Thoracic aorta (tissue), 2 donors: ENCODE measurements at regions not wholly inside any gene's neighbourhood (a gene's known extent, or its start where the extent isn't known, plus 50 kb on each side); places are given as distances from the start of the nearest gene placed in this dataset.

Source experiments
- ATAC-seq: fragments of 150-250 bp; one replicate; pipeline ENCODE4 v1.8.0; 2017; ENCODE audit warnings: low read depth; ENCODE audit not compliant: insufficient number of reproducible peaks, low FRiP score
- DNase-seq: peaks from one replicate; pipeline ENCODE4 v3.0.0-alpha.2; 2020; ENCODE audit warnings: low spot score
- H3K27ac ChIP-seq, 2 donors: fragments of 200-600 bp; sonication (generic); 1 replicate in 1 of 2; 2 replicates in 1 of 2; pipeline ENCODE4 v1.5.1; 2016; ENCODE audit warnings: mild to moderate bottlenecking in 2 of 2, moderate library complexity in 2 of 2
- H3K27me3 ChIP-seq: fragments of 200-600 bp; sonication (generic); replicated peaks from 2 replicates; pipeline ENCODE4 v1.6.0; 2016; ENCODE audit warnings: mild to moderate bottlenecking; ENCODE audit not compliant: insufficient read depth
- H3K36me3 ChIP-seq: fragments of 200-600 bp; sonication (generic); one replicate; pipeline ENCODE4 v1.5.1; 2016
- H3K4me1 ChIP-seq, 2 donors: fragments of 200-600 bp; sonication (generic); 1 replicate in 1 of 2; 2 replicates in 1 of 2; pipeline versions ENCODE4 v1.5.1 to v1.6.0; 2016; ENCODE audit warnings: low read depth in 2 of 2, mild to moderate bottlenecking in 1 of 2; ENCODE audit not compliant: control insufficient read depth in 1 of 2
- H3K4me3 ChIP-seq: fragments of 200-600 bp; sonication (generic); 2 replicates; pipeline ENCODE4 v1.5.1; 2016; ENCODE audit warnings: mild to moderate bottlenecking
- H3K9me3 ChIP-seq: fragments of 200-600 bp; sonication (generic); 2 replicates; pipeline ENCODE4 v1.5.1; 2016
- TF ChIP-seq, protein P1 (sequence below): fragments of 200-600 bp; sonication (generic); IDR thresholded peaks from one replicate; pipeline ENCODE4 v1.5.1; 2019; ENCODE audit warnings: antibody characterized with exemption

DNA sequence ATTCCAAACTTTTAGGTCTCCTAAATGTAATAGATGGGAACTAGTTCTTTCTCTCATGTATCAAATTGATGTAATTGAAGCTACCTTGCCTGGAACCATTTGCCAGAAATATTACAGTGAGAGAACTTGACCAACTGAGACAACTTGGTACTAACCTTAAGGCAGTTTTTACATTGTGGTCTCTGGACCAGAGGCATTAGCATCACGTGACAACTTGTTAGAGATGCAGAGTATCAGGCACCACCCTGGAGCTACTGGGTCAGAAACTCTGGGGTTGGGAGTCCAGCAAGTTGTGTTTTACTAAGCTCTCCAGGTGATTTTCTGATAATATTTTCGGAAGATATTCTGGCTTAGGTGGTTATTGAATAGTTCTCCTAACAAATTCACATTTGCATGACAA is 982.1 kb upstream of the SLC35B3 start:
- DNase-seq (no peak), ATAC-seq (no peak)
- TF ChIP-seq, protein P1, sequence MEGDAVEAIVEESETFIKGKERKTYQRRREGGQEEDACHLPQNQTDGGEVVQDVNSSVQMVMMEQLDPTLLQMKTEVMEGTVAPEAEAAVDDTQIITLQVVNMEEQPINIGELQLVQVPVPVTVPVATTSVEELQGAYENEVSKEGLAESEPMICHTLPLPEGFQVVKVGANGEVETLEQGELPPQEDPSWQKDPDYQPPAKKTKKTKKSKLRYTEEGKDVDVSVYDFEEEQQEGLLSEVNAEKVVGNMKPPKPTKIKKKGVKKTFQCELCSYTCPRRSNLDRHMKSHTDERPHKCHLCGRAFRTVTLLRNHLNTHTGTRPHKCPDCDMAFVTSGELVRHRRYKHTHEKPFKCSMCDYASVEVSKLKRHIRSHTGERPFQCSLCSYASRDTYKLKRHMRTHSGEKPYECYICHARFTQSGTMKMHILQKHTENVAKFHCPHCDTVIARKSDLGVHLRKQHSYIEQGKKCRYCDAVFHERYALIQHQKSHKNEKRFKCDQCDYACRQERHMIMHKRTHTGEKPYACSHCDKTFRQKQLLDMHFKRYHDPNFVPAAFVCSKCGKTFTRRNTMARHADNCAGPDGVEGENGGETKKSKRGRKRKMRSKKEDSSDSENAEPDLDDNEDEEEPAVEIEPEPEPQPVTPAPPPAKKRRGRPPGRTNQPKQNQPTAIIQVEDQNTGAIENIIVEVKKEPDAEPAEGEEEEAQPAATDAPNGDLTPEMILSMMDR = no peak
- H3K4me1 ChIP-seq = no peaks in the 10 kb centered on the region
- H3K4me3 ChIP-seq = no peak overlapping the region
- no peak overlapping the region for H3K27ac ChIP-seq
- H3K27me3 ChIP-seq = no peaks in the 10 kb centered on the region
- H3K9me3 ChIP-seq = no peaks in the 10 kb centered on the region
- no peaks in the 10 kb centered on the region for H3K36me3 ChIP-seq

DNA sequence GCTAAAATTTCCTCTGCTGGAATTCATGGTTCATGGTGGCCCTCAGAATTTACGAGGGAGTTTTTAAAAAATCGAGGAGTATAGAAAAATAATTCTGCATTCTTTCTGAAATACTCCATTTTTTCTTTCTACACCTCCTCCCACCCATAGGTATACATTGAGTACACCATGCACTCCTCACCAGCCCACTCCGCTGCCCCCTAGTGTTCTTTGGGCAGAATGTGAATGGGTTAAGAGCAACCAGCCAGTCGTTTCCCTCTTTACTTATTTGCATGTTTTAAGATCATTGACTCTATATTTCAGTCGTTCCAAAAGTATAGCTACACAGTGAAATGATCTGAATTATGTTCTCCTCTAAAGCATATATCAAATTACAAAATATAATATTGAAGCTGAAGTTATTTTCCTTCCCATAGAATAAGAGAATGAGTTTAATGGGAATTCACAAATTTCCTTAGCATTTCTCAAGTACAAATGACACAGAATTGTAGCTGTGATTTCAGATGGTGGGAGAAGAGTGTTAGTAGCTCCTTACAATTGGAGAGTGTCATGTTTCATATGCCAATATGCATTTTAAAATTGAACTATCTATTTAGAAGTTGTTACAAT is 977.7 kb upstream of the SLC35B3 start:
- no peak overlapping the region for H3K27ac ChIP-seq
- no peak for ATAC-seq

DNA sequence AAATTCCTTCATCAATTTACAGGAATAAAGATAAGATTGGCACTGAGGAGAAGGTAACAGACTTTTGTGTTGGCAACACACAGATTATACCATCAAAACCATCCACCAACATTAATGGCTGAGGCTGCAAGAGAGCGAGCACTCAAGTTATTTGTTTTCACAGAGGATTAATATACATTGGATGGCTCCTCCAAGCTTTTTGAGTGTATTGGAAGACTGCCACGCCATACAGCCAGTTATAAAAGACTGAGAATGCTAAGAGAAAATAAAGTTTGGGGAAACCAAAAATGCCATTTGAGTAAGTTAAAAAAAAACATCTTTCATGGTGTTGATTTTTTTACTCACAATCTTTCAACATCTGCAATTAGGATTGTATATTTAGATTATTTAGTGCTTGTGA is 973.8 kb upstream of the SLC35B3 start:
- Histone ChIP-seq H3K36me3 (no peaks in the 10 kb centered on the region), H3K27ac (no peak overlapping the region)
- no peak for ATAC-seq

More for the DNA sequence above, 977.7 kb upstream of the SLC35B3 start:
- TF ChIP-seq, protein P1 = no peak
- Histone ChIP-seq H3K36me3 (no peaks in the 10 kb centered on the region), H3K4me1 (no peaks in the 10 kb centered on the region), H3K9me3 (no peaks in the 10 kb centered on the region), H3K4me3 (no peak overlapping the region), H3K27me3 (no peaks in the 10 kb centered on the region)
- no peak for DNase-seq

DNA sequence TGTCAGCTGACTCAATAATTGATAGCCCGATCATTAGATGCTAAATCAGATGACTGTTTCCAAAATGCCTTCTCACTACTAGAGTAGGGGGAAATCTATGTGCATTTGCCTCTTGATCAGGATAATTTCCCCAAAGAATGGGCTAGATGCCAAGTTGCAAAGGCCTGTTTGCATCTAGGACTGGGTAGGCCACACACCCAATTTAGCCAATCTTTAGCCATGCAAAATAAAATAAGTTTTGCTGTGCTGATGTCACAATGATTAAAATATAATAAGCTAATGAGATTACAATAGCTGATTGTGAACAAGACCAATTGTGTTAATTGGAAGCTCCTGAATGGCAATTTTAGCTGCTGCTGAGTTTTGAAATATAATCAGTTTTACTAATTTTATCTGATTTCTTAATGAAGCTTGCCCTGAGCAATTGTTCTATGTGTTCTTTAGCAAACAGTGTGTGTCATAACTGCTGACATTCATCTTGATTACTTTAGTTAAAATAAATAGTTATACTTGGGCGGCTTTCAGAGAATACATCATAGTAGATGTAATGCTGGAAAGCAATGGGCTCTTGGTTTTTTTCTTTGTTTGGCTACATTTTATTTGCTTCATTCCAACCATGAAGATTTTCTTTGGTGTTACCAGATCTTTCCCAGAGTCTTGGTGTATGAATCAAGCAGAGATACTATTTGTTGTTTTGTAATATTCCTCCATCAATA is 973.2 kb upstream of the SLC35B3 start:
- no peak for ATAC-seq
- TF ChIP-seq, protein P1 = no peak
- no peak for DNase-seq

More for the DNA sequence above, 973.8 kb upstream of the SLC35B3 start:
- H3K4me1 ChIP-seq = no peaks in the 10 kb centered on the region
- H3K27me3 ChIP-seq = no peaks in the 10 kb centered on the region
- no peak for DNase-seq
- no peak overlapping the region for H3K4me3 ChIP-seq
- H3K9me3 ChIP-seq = no peaks in the 10 kb centered on the region
- TF ChIP-seq, protein P1 = no peak

DNA sequence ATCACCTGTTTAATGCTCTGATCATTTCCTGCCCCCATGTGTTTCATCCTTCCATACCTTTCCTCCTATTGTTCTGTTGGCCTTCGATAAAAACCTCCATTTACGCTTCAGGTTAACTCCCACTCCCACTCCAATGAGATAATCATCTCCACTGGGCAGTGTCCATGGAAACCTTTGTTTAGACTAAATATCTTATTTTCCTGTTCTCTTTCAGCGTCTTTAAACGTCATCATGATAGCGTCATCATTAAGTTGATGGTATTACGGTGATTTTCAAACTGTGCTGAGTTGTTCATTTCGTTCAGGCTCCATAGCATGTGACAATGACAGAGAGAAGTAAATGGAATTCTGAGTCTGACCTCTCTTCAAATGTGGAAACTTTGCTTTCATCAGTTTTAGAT is 970.5 kb upstream of the SLC35B3 start:
- H3K4me3 ChIP-seq = no peak overlapping the region
- H3K27ac ChIP-seq = no peak overlapping the region
- H3K9me3 ChIP-seq = no peaks in the 10 kb centered on the region
- no peak for ATAC-seq
- no peaks in the 10 kb centered on the region for H3K36me3 ChIP-seq
- H3K27me3 ChIP-seq = no peaks in the 10 kb centered on the region
- DNase-seq = no peak
- H3K4me1 ChIP-seq = no peaks in the 10 kb centered on the region
- TF ChIP-seq, protein P1 = no peak

More for the DNA sequence above, 973.2 kb upstream of the SLC35B3 start:
- no peak overlapping the region for H3K27ac ChIP-seq
- H3K9me3 ChIP-seq = no peaks in the 10 kb centered on the region
- no peak overlapping the region for H3K4me3 ChIP-seq
- no peaks in the 10 kb centered on the region for H3K36me3 ChIP-seq
- H3K4me1 ChIP-seq = no peaks in the 10 kb centered on the region
- no peaks in the 10 kb centered on the region for H3K27me3 ChIP-seq
